ENCODE measurements at regions not wholly inside any gene's neighbourhood (a gene's known extent, or its start where the extent isn't known, plus 50 kb on each side); places are given as distances from the start of the nearest gene placed in this dataset.

GRCh38 chrX:125193921-125194320 lies 125.8 kb upstream of the TEX13C start:
- Histone ChIP-seq H3K14ac (ENCODE audit: low read length) (no peak overlapping the region), H2AFZ (ENCODE audit: insufficient read depth, low read length, poor library complexity) (no peak overlapping the region), H3K27ac (ENCODE audit: low read depth, low read length) (no peak overlapping the region), H3K9ac (ENCODE audit: low read length) (no peak overlapping the region), H2AK5ac (ENCODE audit: low read length) (no peak overlapping the region), H3K27me3 (ENCODE audit: insufficient read depth, low read length) (no peaks in the 10 kb centered on the region), H4K91ac (ENCODE audit: low read depth, low read length) (no peak overlapping the region), H2BK5ac (ENCODE audit: low read depth, low read length, poor library complexity) (no peak overlapping the region), H3K4ac (ENCODE audit: low read depth, low read length) (no peak overlapping the region), H3K9me3 (ENCODE audit: insufficient read depth, low read depth, low read length) (no peaks in the 10 kb centered on the region), H3K79me2 (ENCODE audit: control insufficient read depth, insufficient read depth, low read length, poor library complexity) (no peaks in the 10 kb centered on the region), H4K12ac (ENCODE audit: low read depth, low read length) (no peak overlapping the region), H4K8ac (ENCODE audit: low read depth, low read length) (no peak overlapping the region), H3K4me3 (ENCODE audit: low read depth, low read length) (no peak overlapping the region), H2BK120ac (ENCODE audit: insufficient read depth, low read length, poor library complexity) (no peak overlapping the region), H3K36me3 (ENCODE audit: control insufficient read depth in 1 of 2, insufficient read depth in 2 of 2, low read length in 2 of 2) (no peaks in the 10 kb centered on the region), H3K79me1 (ENCODE audit: low read length) (no peaks in the 10 kb centered on the region), H3K18ac (ENCODE audit: low read length) (no peak overlapping the region), H3K23ac (ENCODE audit: low read length) (no peak overlapping the region), H3K4me2 (ENCODE audit: low read length) (no peak overlapping the region), H3K4me1 (ENCODE audit: control insufficient read depth in 1 of 2, insufficient read depth in 2 of 2, low read length in 2 of 2) (no peaks in the 10 kb centered on the region), H2BK12ac (ENCODE audit: low read length) (no peak overlapping the region)
- no peak for DNase-seq
- WGBS (ENCODE audit: extremely low coverage, insufficient coverage, insufficient read length), result 100% methylated on average over 1 of the region's 4 CpGs

GRCh38 chrX:125198546-125198945 lies 121.1 kb upstream of the TEX13C start:
- Histone ChIP-seq H2BK5ac (ENCODE audit: low read depth, low read length, poor library complexity) (no peak overlapping the region), H3K4me1 (ENCODE audit: control insufficient read depth in 1 of 2, insufficient read depth in 2 of 2, low read length in 2 of 2) (no peaks in the 10 kb centered on the region), H3K79me2 (ENCODE audit: control insufficient read depth, insufficient read depth, low read length, poor library complexity) (no peaks in the 10 kb centered on the region), H3K79me1 (ENCODE audit: low read length) (no peaks in the 10 kb centered on the region), H3K23ac (ENCODE audit: low read length) (no peak overlapping the region), H3K27ac (ENCODE audit: low read depth, low read length) (no peak overlapping the region), H4K8ac (ENCODE audit: low read depth, low read length) (no peak overlapping the region), H3K9ac (ENCODE audit: low read length) (no peak overlapping the region), H3K4me2 (ENCODE audit: low read length) (no peak overlapping the region), H3K36me3 (ENCODE audit: control insufficient read depth in 1 of 2, insufficient read depth in 2 of 2, low read length in 2 of 2) (no peaks in the 10 kb centered on the region), H4K91ac (ENCODE audit: low read depth, low read length) (no peak overlapping the region), H3K27me3 (ENCODE audit: insufficient read depth, low read length) (peaks cover 8% of the 10 kb centered on the region), H2AK5ac (ENCODE audit: low read length) (no peak overlapping the region), H2BK120ac (ENCODE audit: insufficient read depth, low read length, poor library complexity) (no peak overlapping the region), H4K12ac (ENCODE audit: low read depth, low read length) (no peak overlapping the region), H3K14ac (ENCODE audit: low read length) (no peak overlapping the region), H3K18ac (ENCODE audit: low read length) (no peak overlapping the region), H3K4me3 (ENCODE audit: low read depth, low read length) (no peak overlapping the region), H2AFZ (ENCODE audit: insufficient read depth, low read length, poor library complexity) (no peak overlapping the region), H3K4ac (ENCODE audit: low read depth, low read length) (no peak overlapping the region), H2BK12ac (ENCODE audit: low read length) (no peak overlapping the region), H3K9me3 (ENCODE audit: insufficient read depth, low read depth, low read length) (no peaks in the 10 kb centered on the region)
- no CpG with 5 or more reads among the region's 1 CpG for WGBS (ENCODE audit: extremely low coverage, insufficient coverage, insufficient read length)
- no peak for DNase-seq

- Histone ChIP-seq H2AFZ (ENCODE audit: insufficient read depth, low read length, poor library complexity) (no peak overlapping the region), H3K14ac (ENCODE audit: low read length) (no peak overlapping the region), H3K36me3 (ENCODE audit: control insufficient read depth in 1 of 2, insufficient read depth in 2 of 2, low read length in 2 of 2) (no peaks in the 10 kb centered on the region), H2BK120ac (ENCODE audit: insufficient read depth, low read length, poor library complexity) (no peak overlapping the region), H3K9me3 (ENCODE audit: insufficient read depth, low read depth, low read length) (no peaks in the 10 kb centered on the region), H3K27me3 (ENCODE audit: insufficient read depth, low read length) (peaks cover 8% of the 10 kb centered on the region), H3K4me1 (ENCODE audit: control insufficient read depth in 1 of 2, insufficient read depth in 2 of 2, low read length in 2 of 2) (no peaks in the 10 kb centered on the region), H3K4me2 (ENCODE audit: low read length) (no peak overlapping the region), H3K9ac (ENCODE audit: low read length) (no peak overlapping the region), H3K4me3 (ENCODE audit: low read depth, low read length) (no peak overlapping the region), H2BK12ac (ENCODE audit: low read length) (no peak overlapping the region), H3K79me1 (ENCODE audit: low read length) (no peaks in the 10 kb centered on the region), H2BK5ac (ENCODE audit: low read depth, low read length, poor library complexity) (no peak overlapping the region), H3K27ac (ENCODE audit: low read depth, low read length) (no peak overlapping the region), H4K91ac (ENCODE audit: low read depth, low read length) (no peak overlapping the region), H4K12ac (ENCODE audit: low read depth, low read length) (no peak overlapping the region), H3K79me2 (ENCODE audit: control insufficient read depth, insufficient read depth, low read length, poor library complexity) (no peaks in the 10 kb centered on the region), H3K4ac (ENCODE audit: low read depth, low read length) (no peak overlapping the region), H2AK5ac (ENCODE audit: low read length) (no peak overlapping the region), H3K18ac (ENCODE audit: low read length) (no peak overlapping the region), H3K23ac (ENCODE audit: low read length) (no peak overlapping the region), H4K8ac (ENCODE audit: low read depth, low read length) (no peak overlapping the region)
- no peak for DNase-seq
- WGBS (ENCODE audit: extremely low coverage, insufficient coverage, insufficient read length), result no CpG with 5 or more reads among the region's 33 CpGs
These were observed 117.0 kb upstream of the TEX13C start for GRCh38 chrX:125202591-125203248.

- H4K12ac ChIP-seq (ENCODE audit: low read depth, low read length), result no peak overlapping the region
- no peak overlapping the region for H3K9ac ChIP-seq (ENCODE audit: low read length)
- H3K27me3 ChIP-seq (ENCODE audit: insufficient read depth, low read length), result peaks cover 8% of the 10 kb centered on the region
- H3K23ac ChIP-seq (ENCODE audit: low read length), result no peak overlapping the region
- H2AK5ac ChIP-seq (ENCODE audit: low read length), result no peak overlapping the region
- H3K4ac ChIP-seq (ENCODE audit: low read depth, low read length), result no peak overlapping the region
- peak overlapping the region; percentile 94 for H3K4me2 ChIP-seq (ENCODE audit: low read length)
- DNase-seq, result no peak
- no peak overlapping the region for H3K18ac ChIP-seq (ENCODE audit: low read length)
- no CpG with 5 or more reads among the region's 25 CpGs for WGBS (ENCODE audit: extremely low coverage, insufficient coverage, insufficient read length)
- no peak overlapping the region for H2BK5ac ChIP-seq (ENCODE audit: low read depth, low read length, poor library complexity)
- H4K8ac ChIP-seq (ENCODE audit: low read depth, low read length), result no peak overlapping the region
- no peak overlapping the region for H2BK120ac ChIP-seq (ENCODE audit: insufficient read depth, low read length, poor library complexity)
- H3K4me1 ChIP-seq (ENCODE audit: control insufficient read depth in 1 of 2, insufficient read depth in 2 of 2, low read length in 2 of 2), result no peaks in the 10 kb centered on the region
- H3K27ac ChIP-seq (ENCODE audit: low read depth, low read length), result no peak overlapping the region
- H2BK12ac ChIP-seq (ENCODE audit: low read length), result no peak overlapping the region
- no peak overlapping the region for H3K4me3 ChIP-seq (ENCODE audit: low read depth, low read length)
- H3K36me3 ChIP-seq (ENCODE audit: control insufficient read depth in 1 of 2, insufficient read depth in 2 of 2, low read length in 2 of 2), result no peaks in the 10 kb centered on the region
- H3K9me3 ChIP-seq (ENCODE audit: insufficient read depth, low read depth, low read length), result no peaks in the 10 kb centered on the region
- no peaks in the 10 kb centered on the region for H3K79me1 ChIP-seq (ENCODE audit: low read length)
- no peak overlapping the region for H3K14ac ChIP-seq (ENCODE audit: low read length)
- H4K91ac ChIP-seq (ENCODE audit: low read depth, low read length), result no peak overlapping the region
- H2AFZ ChIP-seq (ENCODE audit: insufficient read depth, low read length, poor library complexity), result no peak overlapping the region
- no peaks in the 10 kb centered on the region for H3K79me2 ChIP-seq (ENCODE audit: control insufficient read depth, insufficient read depth, low read length, poor library complexity)
These were observed 116.3 kb upstream of the TEX13C start for GRCh38 chrX:125203365-125203736.

Data from trophoblast cell (in vitro differentiated cells and primary cell).